ENCODE measurements at regions not wholly inside any gene's neighbourhood (a gene's known extent, or its start where the extent isn't known, plus 50 kb on each side); places are given as distances from the start of the nearest gene placed in this dataset. TPM values are rescaled to one million over a fixed set of nuclear protein-coding genes. Genes with fewer than 3 reads are reported as not detected.

- Histone ChIP-seq H3K9me3 (ENCODE audit: control insufficient read depth, insufficient read depth, low read length) (peaks cover 30% of the 10 kb centered on the region), H3K4me3 (ENCODE audit: low read depth, low read length) (no peak overlapping the region), H3K27me3 (ENCODE audit: control insufficient read depth, insufficient read depth, low read length) (no peaks in the 10 kb centered on the region), H3K27ac (ENCODE audit: low read depth, low read length) (no peak overlapping the region)
- DNase-seq (ENCODE audit: low read depth, low spot score): no peak
- ChIA-PET POLR2A (no interaction called here), CTCF (no interaction called here)
- TF ChIP-seq CTCF (IDR thresholded peaks at IDR 0.05; ENCODE audit: low read depth, low read length): no peak
Observed at GRCh38 chr17:22569459-22570143, 877.3 kb downstream of the KCNJ18 start.

- ChIA-PET POLR2A (no interaction called here), CTCF (no interaction called here)
- H3K9me3 ChIP-seq (ENCODE audit: control insufficient read depth, insufficient read depth, low read length): peaks cover 30% of the 10 kb centered on the region
- H3K27me3 ChIP-seq (ENCODE audit: control insufficient read depth, insufficient read depth, low read length): no peaks in the 10 kb centered on the region
- no peak for TF ChIP-seq CTCF (IDR thresholded peaks at IDR 0.05; ENCODE audit: low read depth, low read length)
- no peak overlapping the region for H3K27ac ChIP-seq (ENCODE audit: low read depth, low read length)
- no peak overlapping the region for H3K4me3 ChIP-seq (ENCODE audit: low read depth, low read length)
- DNase-seq (ENCODE audit: low read depth, low spot score): no peak
Observed at GRCh38 chr17:22570144-22570845, 878.0 kb downstream of the KCNJ18 start.

- ChIA-PET CTCF (no interaction called here), POLR2A (no interaction called here)
- no peak for TF ChIP-seq CTCF (IDR thresholded peaks at IDR 0.05; ENCODE audit: low read depth, low read length)
- no peak for DNase-seq (ENCODE audit: low read depth, low spot score)
- Histone ChIP-seq H3K27ac (ENCODE audit: low read depth, low read length) (no peak overlapping the region), H3K27me3 (ENCODE audit: control insufficient read depth, insufficient read depth, low read length) (no peaks in the 10 kb centered on the region), H3K9me3 (ENCODE audit: control insufficient read depth, insufficient read depth, low read length) (0 out of 2 replicates have a peak, but pooled peaks cover 4% of the 10 kb centered on the region), H3K4me3 (ENCODE audit: low read depth, low read length) (no peak overlapping the region)
Observed at GRCh38 chr17:22599322-22599721, 907.0 kb downstream of the KCNJ18 start.

GRCh38 chr17:22600644-22601298 is 908.4 kb downstream of the KCNJ18 start:
- Histone ChIP-seq H3K27ac (ENCODE audit: low read depth, low read length) (no peak overlapping the region), H3K4me3 (ENCODE audit: low read depth, low read length) (no peak overlapping the region), H3K9me3 (ENCODE audit: control insufficient read depth, insufficient read depth, low read length) (no peaks in the 10 kb centered on the region), H3K27me3 (ENCODE audit: control insufficient read depth, insufficient read depth, low read length) (no peaks in the 10 kb centered on the region)
- DNase-seq (ENCODE audit: low read depth, low spot score): no peak
- POLR2A ChIA-PET: no interaction called here
- no peak for TF ChIP-seq CTCF (IDR thresholded peaks at IDR 0.05; ENCODE audit: low read depth, low read length)
- CTCF ChIA-PET: no interaction called here

Small RNA genes lying in the stretch of these regions (small RNA-seq; reads per million reads assigned to genes)
- gene ABBA01006766.1 (ENCODE audit: insufficient read length, low read depth) (not detected), gene NMTRS-TGA3-1 (ENCODE audit: insufficient read length, low read depth) (not detected)

Measured in AG04450 (cell line).